HUES48 (cell line): ENCODE measurements at regions not wholly inside any gene's neighbourhood (a gene's known extent, or its start where the extent isn't known, plus 50 kb on each side); places are given as distances from the start of the nearest gene placed in this dataset.
"Not testable (repeated sequence)": the region's sequence is repeated elsewhere in the genome, so short reads cannot be mapped to it uniquely, and the experiment has no call there.

Experiments
- H3K27ac ChIP-seq: one replicate; pipeline ENCODE4 v1.7.0; 2013; ENCODE audit warnings: low read depth, low read length, inconsistent platforms
- H3K27me3 ChIP-seq: 2 replicates; pipeline ENCODE4 v1.6.1; 2013; ENCODE audit warnings: mild to moderate bottlenecking, low read length; ENCODE audit not compliant: control insufficient read depth, insufficient read depth
- H3K36me3 ChIP-seq: 2 replicates; pipeline ENCODE4 v1.6.1; 2013; ENCODE audit warnings: low read length; ENCODE audit not compliant: control insufficient read depth, insufficient read depth
- H3K4me1 ChIP-seq: 2 replicates; pipeline ENCODE4 v1.6.1; 2013; ENCODE audit warnings: mild to moderate bottlenecking, low read length; ENCODE audit not compliant: control insufficient read depth, insufficient read depth
- H3K4me3 ChIP-seq: 2 replicates; pipeline ENCODE4 v1.5.1; 2013; ENCODE audit warnings: mild to moderate bottlenecking, low read depth, low read length
- H3K9ac ChIP-seq: 2 replicates; pipeline ENCODE4 v1.6.1; 2013; ENCODE audit warnings: mild to moderate bottlenecking, low read depth, low read length, moderate library complexity
- H3K9me3 ChIP-seq: 2 replicates; pipeline ENCODE4 v1.6.1; 2013; ENCODE audit warnings: low read length; ENCODE audit not compliant: control insufficient read depth, insufficient read depth

DNA sequence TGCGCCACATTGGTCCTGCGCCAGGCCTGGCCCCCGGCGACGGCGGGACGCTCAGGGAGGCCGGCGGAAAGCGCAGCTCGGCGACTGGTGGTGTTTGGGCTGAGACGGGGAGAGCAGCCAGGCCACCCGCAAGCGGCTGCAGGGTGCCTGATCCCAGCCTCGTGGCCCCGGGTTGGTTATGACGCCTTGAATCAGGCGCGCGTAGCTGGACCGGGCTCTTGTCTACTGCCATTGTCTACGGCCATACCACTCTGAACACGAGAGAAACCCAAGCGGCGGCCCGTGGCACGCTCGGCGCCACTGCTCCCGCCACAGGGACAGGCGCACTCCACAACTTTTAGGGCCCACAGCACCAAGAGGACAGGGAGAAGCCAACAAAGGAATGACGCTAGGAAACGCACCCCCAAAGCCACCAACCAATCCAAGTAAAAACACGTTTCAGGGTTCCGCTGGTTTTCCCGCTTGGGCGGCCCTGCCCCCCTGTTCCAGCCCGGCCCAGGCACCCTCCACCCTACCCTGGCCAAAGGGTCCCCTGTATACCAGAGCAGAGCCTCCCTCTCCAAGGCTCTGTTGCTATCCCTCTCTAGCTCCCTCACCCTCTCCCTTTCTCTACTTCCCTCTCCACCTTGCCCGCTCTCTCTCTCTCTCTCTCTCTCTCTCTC lies 1849.3 kb upstream of the DEFB115 start:
- Histone ChIP-seq H3K36me3 (no peaks in the 10 kb centered on the region), H3K4me3 (no peak overlapping the region), H3K9ac (no peak overlapping the region), H3K27ac (no peak overlapping the region), H3K27me3 (no peaks in the 10 kb centered on the region), H3K4me1 (no peaks in the 10 kb centered on the region), H3K9me3 (peaks cover 74% of the 10 kb centered on the region)

DNA sequence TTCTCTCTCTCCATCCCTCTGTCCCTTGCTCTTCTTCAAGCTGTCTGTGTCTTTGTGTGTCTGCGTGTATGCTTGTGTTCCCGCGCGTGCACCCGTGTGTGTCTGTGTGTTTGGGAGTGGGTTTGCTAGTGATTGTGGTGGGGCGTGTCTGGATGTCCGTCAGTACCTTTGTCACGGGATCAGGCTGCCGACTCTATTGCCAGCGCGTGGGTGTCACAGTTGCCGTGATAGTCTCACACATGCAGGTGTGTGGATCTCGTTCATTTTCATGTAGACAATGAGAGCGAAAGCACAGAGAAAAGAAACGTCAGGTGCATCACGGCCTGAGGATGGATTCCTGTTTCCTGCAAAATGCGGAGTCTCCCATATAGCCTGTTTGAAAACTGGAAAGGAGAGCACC lies 1848.8 kb upstream of the DEFB115 start:
- not testable (repeated sequence) for H3K36me3 ChIP-seq, H3K9ac ChIP-seq, H3K4me1 ChIP-seq, H3K27me3 ChIP-seq, H3K27ac ChIP-seq, H3K4me3 ChIP-seq
- H3K9me3 ChIP-seq = peaks cover 70% of the 10 kb centered on the region

- H3K4me3 ChIP-seq, H3K36me3 ChIP-seq: not testable (repeated sequence)
- H3K9me3 ChIP-seq = peaks cover 69% of the 10 kb centered on the region
Measured at GRCh38 chr20:29409160-29409689, 1848.2 kb upstream of the DEFB115 start.

GRCh38 chr20:29409833-29410805 lies 1847.3 kb upstream of the DEFB115 start:
- Histone ChIP-seq H3K9ac (no peak overlapping the region), H3K36me3 (no peaks in the 10 kb centered on the region), H3K4me1 (no peaks in the 10 kb centered on the region), H3K27ac (no peak overlapping the region), H3K9me3 (peaks cover 70% of the 10 kb centered on the region), H3K27me3 (no peaks in the 10 kb centered on the region), H3K4me3 (no peak overlapping the region)

More at GRCh38 chr20:29409160-29409689, 1848.2 kb upstream of the DEFB115 start:
- H3K4me1 ChIP-seq, H3K27me3 ChIP-seq, H3K9ac ChIP-seq, H3K27ac ChIP-seq: not testable (repeated sequence)

- Histone ChIP-seq H3K27me3 (no peaks in the 10 kb centered on the region), H3K4me3 (no peak overlapping the region), H3K36me3 (no peaks in the 10 kb centered on the region), H3K4me1 (no peaks in the 10 kb centered on the region), H3K9me3 (peaks cover 69% of the 10 kb centered on the region), H3K27ac (no peak overlapping the region), H3K9ac (no peak overlapping the region)
Measured at GRCh38 chr20:29410806-29411457, 1846.5 kb upstream of the DEFB115 start.

DNA sequence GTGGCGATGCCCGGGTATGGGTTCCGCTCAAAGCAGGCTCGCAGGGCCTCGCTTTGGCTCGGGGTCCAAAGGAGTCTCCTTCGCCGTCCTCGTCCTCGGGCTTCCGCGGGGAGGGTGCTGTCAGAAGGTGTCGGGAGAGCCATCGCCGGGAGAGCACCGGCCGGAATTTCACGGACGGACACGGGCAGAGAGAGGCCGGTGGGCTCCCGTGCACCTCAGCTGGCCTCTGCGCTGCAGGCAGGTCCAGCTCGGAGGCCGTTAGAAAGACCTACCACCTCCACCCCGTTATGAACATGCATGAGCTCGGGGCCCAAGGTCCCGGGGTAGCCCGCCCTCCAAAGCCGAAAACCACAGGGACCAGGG lies 1846.0 kb upstream of the DEFB115 start:
- H3K4me3 ChIP-seq, H3K9ac ChIP-seq, H3K27me3 ChIP-seq, H3K4me1 ChIP-seq, H3K36me3 ChIP-seq, H3K27ac ChIP-seq: not testable (repeated sequence)
- H3K9me3 ChIP-seq = peaks cover 70% of the 10 kb centered on the region

DNA sequence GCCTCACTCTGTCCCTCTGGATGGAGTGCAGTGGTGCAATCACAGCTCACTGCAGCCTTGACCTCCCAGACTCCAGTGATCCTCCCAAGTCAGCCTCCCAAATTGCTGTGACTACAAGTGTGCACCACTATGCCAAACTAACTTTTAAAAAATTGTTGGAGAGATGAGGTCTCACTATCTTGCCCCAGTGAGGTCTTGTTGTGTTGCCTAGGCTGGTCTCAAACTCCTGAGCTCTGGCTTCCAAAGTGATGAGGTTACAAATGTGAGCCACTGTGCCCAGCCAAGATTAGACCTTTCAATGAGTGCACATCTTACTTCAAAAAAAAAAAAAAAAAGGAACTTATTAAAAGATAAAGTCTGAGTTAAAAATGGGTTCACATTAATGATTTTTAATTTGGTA lies 1838.1 kb upstream of the DEFB115 start:
- H3K9me3 ChIP-seq = peaks cover 73% of the 10 kb centered on the region
- H3K27ac ChIP-seq = no peak overlapping the region
- no peak overlapping the region for H3K9ac ChIP-seq
- H3K4me3 ChIP-seq = no peak overlapping the region
- no peaks in the 10 kb centered on the region for H3K4me1 ChIP-seq
- no peaks in the 10 kb centered on the region for H3K36me3 ChIP-seq
- H3K27me3 ChIP-seq = no peaks in the 10 kb centered on the region

- no peak overlapping the region for H3K9ac ChIP-seq
- H3K27ac ChIP-seq = no peak overlapping the region
- H3K9me3 ChIP-seq = peaks cover 37% of the 10 kb centered on the region
- H3K4me1 ChIP-seq = no peaks in the 10 kb centered on the region
- H3K36me3 ChIP-seq = no peaks in the 10 kb centered on the region
- H3K4me3 ChIP-seq = no peak overlapping the region
- no peaks in the 10 kb centered on the region for H3K27me3 ChIP-seq
Measured at GRCh38 chr20:29427201-29428060, 1830.0 kb upstream of the DEFB115 start.

GRCh38 chr20:29430531-29430930 lies 1826.9 kb upstream of the DEFB115 start:
- Histone ChIP-seq H3K9me3 (peaks cover 39% of the 10 kb centered on the region), H3K9ac (no peak overlapping the region), H3K4me3 (no peak overlapping the region), H3K27me3 (no peaks in the 10 kb centered on the region), H3K27ac (no peak overlapping the region), H3K4me1 (no peaks in the 10 kb centered on the region), H3K36me3 (no peaks in the 10 kb centered on the region)

DNA sequence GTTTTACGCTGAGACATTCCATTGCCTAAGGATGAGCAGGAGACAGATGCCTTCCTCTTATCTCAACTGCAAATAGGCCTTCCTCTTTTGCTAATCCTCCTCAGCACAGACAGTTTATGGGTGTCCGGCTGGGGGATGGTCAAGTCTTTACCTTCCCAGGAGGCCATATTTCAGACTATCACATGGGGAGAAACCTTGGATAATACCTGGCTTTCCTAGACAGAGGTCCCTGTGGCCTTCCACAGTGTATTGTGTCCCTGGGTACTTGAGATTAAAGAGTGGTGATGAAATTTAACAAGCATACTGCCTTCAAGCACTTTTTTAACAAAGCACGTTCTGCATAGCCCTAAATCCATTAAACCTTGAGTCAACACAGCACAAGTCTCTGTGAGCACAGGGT lies 1816.7 kb upstream of the DEFB115 start:
- H3K9ac ChIP-seq, H3K27ac ChIP-seq, H3K27me3 ChIP-seq, H3K36me3 ChIP-seq, H3K4me3 ChIP-seq, H3K4me1 ChIP-seq: not testable (repeated sequence)
- peaks cover 69% of the 10 kb centered on the region for H3K9me3 ChIP-seq
